Endothelial cell of umbilical vein (primary cell): ENCODE measurements at regions not wholly inside any gene's neighbourhood (a gene's known extent, or its start where the extent isn't known, plus 50 kb on each side); places are given as distances from the start of the nearest gene placed in this dataset.

Experiments used
- CTCF ChIP-seq, 2 donors: IDR thresholded peaks; 1 replicate in 1 of 2; 2 replicates in 1 of 2; pipeline ENCODE4 v1.5.1; 2011; ENCODE audit warnings: low read length in 2 of 2, mild to moderate bottlenecking in 2 of 2, moderate library complexity in 2 of 2, control low read depth in 1 of 2, inconsistent platforms in 1 of 2, low read depth in 1 of 2; ENCODE audit not compliant: insufficient read depth in 1 of 2; ENCODE audit errors: extremely low read depth in 1 of 2
- POLR2A ChIP-seq: IDR thresholded peaks from 2 replicates; pipeline ENCODE4 v1.6.1; 2012; ENCODE audit warnings: low read depth, mild to moderate bottlenecking, control low read depth, low read length
- POLR2AphosphoS5 ChIP-seq: IDR thresholded peaks from 2 replicates; pipeline ENCODE4 v1.6.1; 2012; ENCODE audit warnings: low read depth, mild to moderate bottlenecking, control low read depth, low read length, moderate library complexity; ENCODE audit not compliant: insufficient read depth

DNA sequence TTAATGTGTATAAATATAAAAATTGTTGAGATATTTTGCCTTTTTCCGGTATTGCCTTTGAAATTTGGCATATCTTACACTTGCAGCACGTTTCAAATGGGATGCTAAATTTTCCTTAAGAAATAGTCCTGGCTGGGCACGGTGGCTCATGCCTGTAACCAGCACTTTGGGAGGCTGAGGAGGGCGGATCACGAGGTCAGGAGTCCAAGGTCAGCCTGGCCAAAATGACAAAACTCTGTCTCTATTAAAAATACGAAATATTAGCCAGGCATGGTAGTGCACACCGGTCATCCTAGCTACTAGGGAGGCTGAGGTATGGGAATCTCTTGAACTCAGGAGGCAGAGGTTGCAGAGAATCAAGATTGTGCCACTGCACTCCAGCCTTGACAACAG lies 220.2 kb downstream of the PTEN start:
- TF ChIP-seq CTCF (IDR thresholded peaks at IDR 0.05; ENCODE audit: extremely low read depth in 1 of 2, insufficient read depth in 1 of 2, low read depth in 1 of 2, low read length in 2 of 2) (no peak), POLR2A (no peak), POLR2AphosphoS5 (no peak)
